ENCODE measurements at regions not wholly inside any gene's neighbourhood (a gene's known extent, or its start where the extent isn't known, plus 50 kb on each side); places are given as distances from the start of the nearest gene placed in this dataset.

DNA sequence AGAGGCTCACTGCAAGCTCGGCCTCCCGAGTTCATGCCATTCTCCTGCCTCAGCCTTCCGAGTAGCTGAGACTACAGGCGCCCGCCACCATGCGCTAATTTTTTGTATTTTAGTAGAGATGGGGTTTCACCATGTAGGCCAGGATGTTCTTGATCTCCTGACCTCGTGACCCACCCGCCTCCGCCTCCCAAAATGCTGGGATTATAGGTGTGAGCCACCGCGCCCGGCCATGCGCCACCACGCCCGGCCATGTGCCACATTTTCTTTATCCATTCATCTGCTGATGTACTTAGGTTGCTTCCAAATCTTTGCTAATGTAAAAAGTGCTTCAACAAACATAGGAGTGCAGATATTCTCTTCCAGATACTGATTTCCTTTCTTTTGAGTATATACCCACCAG is 408.6 kb downstream of the CAAP1 start:
- no peak overlapping the region for H3K4me3 ChIP-seq
- intact Hi-C loops (cut with DNase I, micrococcal nuclease) = no loop called here
- peaks cover 11% of the 10 kb centered on the region for H3K9me3 ChIP-seq
- no peaks in the 10 kb centered on the region for H3K36me3 ChIP-seq (ENCODE audit: low read depth)
- ATAC-seq (no peak), DNase-seq (no peak)
- TF ChIP-seq, protein P1, sequence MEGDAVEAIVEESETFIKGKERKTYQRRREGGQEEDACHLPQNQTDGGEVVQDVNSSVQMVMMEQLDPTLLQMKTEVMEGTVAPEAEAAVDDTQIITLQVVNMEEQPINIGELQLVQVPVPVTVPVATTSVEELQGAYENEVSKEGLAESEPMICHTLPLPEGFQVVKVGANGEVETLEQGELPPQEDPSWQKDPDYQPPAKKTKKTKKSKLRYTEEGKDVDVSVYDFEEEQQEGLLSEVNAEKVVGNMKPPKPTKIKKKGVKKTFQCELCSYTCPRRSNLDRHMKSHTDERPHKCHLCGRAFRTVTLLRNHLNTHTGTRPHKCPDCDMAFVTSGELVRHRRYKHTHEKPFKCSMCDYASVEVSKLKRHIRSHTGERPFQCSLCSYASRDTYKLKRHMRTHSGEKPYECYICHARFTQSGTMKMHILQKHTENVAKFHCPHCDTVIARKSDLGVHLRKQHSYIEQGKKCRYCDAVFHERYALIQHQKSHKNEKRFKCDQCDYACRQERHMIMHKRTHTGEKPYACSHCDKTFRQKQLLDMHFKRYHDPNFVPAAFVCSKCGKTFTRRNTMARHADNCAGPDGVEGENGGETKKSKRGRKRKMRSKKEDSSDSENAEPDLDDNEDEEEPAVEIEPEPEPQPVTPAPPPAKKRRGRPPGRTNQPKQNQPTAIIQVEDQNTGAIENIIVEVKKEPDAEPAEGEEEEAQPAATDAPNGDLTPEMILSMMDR (IDR thresholded peaks at IDR 0.05) = no peak
- no peaks in the 10 kb centered on the region for H3K4me1 ChIP-seq (ENCODE audit: low read depth)

DNA sequence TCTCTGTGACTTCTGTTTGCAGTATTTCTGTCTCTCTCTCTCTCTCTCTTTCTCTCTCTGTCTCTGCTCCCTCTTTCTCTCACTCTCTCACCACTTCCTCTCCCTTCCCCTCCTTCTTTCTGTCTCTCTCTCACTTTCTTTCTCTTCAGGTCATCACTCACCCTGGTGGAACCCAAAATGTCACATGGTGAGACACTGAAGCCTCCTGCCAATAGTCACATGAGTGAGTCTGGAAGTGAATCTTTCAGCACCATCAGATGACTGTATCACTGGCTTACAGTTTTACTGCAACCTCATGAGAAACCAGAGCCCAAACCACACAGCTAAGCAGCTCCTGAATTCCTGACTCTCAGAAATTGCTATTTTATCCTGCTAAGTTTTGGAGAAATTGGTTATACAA is 414.6 kb downstream of the CAAP1 start:
- Histone ChIP-seq H3K4me1 (ENCODE audit: low read depth) (no peaks in the 10 kb centered on the region), H3K9me3 (peaks cover 5% of the 10 kb centered on the region), H3K36me3 (ENCODE audit: low read depth) (no peaks in the 10 kb centered on the region), H3K4me3 (no peak overlapping the region)
- TF ChIP-seq, protein P1 (IDR thresholded peaks at IDR 0.05) = no peak
- no peak for ATAC-seq
- intact Hi-C loops (cut with DNase I, micrococcal nuclease) = no loop called here
- DNase-seq = no peak

DNA sequence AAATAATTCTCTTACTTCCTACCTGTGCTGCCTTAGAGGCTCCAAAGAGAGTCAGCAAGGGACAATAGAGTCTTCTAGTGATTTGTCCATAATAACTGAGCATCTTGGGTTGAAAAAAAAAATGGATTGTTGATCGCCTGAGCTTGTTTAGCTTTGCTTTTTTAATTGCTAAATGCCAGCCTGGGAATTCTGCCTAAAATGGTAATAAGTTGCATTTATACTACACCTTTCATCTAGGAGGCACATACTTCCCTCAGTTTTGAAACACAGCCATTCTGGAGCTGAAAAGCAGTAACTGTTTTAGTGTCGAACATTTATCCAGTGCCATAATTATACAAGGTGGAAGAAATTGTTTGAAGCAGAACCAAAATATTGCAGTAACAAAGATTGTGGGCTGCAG is 421.3 kb downstream of the CAAP1 start:
- no peak overlapping the region for H3K4me3 ChIP-seq
- H3K9me3 ChIP-seq = peaks cover 12% of the 10 kb centered on the region
- TF ChIP-seq, protein P1 (IDR thresholded peaks at IDR 0.05) = no peak
- H3K4me1 ChIP-seq (ENCODE audit: low read depth) = no peaks in the 10 kb centered on the region
- intact Hi-C loops (cut with DNase I, micrococcal nuclease) = no loop called here
- no peak for ATAC-seq
- H3K36me3 ChIP-seq (ENCODE audit: low read depth) = no peaks in the 10 kb centered on the region
- DNase-seq = no peak

DNA sequence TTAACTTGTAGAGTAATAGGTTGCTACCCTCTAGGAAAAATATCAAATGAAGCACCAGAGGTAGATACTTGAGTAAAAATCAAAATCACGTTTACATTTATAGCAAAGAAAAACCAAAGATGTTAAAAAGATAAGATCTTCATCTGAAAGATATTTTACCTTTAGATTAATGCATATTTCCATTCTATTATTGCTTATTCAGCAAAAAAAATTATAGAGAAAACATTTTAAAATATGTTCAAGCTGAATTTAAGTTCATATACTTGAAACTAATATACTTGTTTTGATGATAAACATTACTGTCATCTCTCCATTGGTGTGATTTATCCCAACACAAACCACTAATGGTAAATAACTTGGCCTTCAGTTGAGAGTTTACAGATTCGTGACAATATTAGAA is 422.3 kb downstream of the CAAP1 start:
- ATAC-seq = no peak
- Histone ChIP-seq H3K4me1 (ENCODE audit: low read depth) (no peaks in the 10 kb centered on the region), H3K9me3 (peaks cover 15% of the 10 kb centered on the region), H3K36me3 (ENCODE audit: low read depth) (no peaks in the 10 kb centered on the region), H3K4me3 (no peak overlapping the region)
- DNase-seq = no peak
- intact Hi-C loops (cut with DNase I, micrococcal nuclease) = no loop called here
- TF ChIP-seq, protein P1 (IDR thresholded peaks at IDR 0.05) = no peak

DNA sequence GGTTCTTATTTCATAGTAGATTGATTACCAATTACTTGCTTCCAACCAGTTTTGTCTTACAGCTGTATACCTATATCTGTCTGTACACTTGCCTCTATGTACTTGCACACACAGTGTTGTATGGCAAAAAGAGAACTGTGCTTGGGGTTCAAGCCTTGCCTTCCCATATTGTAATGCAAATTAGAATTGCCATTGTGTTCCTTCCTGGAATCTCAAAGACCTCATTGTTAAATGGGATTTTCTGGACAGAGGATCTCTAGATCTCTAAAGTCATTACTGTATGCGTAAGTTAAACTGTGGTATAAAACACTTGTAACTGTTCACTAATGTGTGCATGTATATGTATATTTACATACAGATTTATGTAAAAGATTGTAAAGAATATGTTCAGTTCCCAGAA is 428.8 kb downstream of the CAAP1 start:
- Histone ChIP-seq H3K36me3 (ENCODE audit: low read depth) (no peaks in the 10 kb centered on the region), H3K4me1 (ENCODE audit: low read depth) (no peaks in the 10 kb centered on the region), H3K9me3 (peaks cover 6% of the 10 kb centered on the region), H3K4me3 (no peak overlapping the region)
- intact Hi-C loops (cut with DNase I, micrococcal nuclease) = no loop called here
- no peak for ATAC-seq
- TF ChIP-seq, protein P1 (IDR thresholded peaks at IDR 0.05) = no peak
- no peak for DNase-seq

DNA sequence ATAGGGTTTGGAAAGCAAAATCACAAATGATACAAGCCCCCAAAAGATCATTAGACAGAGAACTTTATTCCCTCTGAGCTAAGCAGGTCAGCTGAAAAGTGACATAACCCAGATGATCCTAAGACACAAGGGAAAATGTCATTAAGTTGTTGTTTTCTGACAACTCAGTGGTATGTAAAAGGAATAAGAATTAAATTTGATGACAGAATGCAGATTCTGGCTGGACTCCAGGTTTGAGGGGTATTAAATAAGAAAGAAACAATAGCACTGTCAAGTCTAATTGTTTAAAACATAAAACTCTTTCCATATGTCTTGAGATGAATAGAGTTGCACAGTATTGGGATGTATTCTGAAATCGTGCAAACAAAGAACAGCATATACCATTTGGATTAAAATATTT is 429.9 kb downstream of the CAAP1 start:
- peaks cover 6% of the 10 kb centered on the region for H3K9me3 ChIP-seq
- ATAC-seq (no peak), DNase-seq (no peak)
- TF ChIP-seq, protein P1 (IDR thresholded peaks at IDR 0.05) = no peak
- H3K4me3 ChIP-seq = no peak overlapping the region
- no peaks in the 10 kb centered on the region for H3K4me1 ChIP-seq (ENCODE audit: low read depth)
- intact Hi-C loops (cut with DNase I, micrococcal nuclease) = no loop called here
- no peaks in the 10 kb centered on the region for H3K36me3 ChIP-seq (ENCODE audit: low read depth)
